CD4-positive, alpha-beta T cell treated with Interleukin-15 for 4 hours (primary cell): ENCODE measurements at regions not wholly inside any gene's neighbourhood (a gene's known extent, or its start where the extent isn't known, plus 50 kb on each side); places are given as distances from the start of the nearest gene placed in this dataset.
"Not testable (repeated sequence)": the region's sequence is repeated elsewhere in the genome, so short reads cannot be mapped to it uniquely, and the experiment has no call there.

Source experiments
- DNase-seq: peaks from one replicate; pipeline ENCODE4 v3.0.0-alpha.2; 2020; ENCODE audit warnings: low spot score

- DNase-seq = no peak
These were observed 1061.2 kb downstream of the DIPK2A start for GRCh38 chr3:145032791-145033190.

GRCh38 chr3:145035682-145036081, 1064.1 kb downstream of the DIPK2A start:
- DNase-seq = no peak

DNA sequence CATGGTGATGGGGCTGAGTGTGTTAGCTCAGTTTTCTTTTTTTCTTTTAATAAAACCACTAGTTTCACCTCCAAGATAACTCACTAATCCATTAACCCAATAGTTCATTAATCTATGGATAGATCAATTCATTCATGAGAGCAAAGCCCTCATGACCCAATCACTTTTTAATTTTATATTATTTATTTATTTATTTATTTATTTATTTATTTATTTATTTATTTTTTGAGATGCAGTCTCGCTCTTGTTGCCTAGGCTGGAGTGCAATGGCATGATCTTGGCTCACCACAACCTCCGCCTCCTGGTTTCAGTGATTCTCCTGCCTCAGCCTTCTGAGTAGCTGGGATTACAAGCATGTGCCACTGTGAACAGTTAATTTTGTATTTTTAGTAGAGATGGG, 1082.4 kb downstream of the DIPK2A start:
- DNase-seq = not testable (repeated sequence)

DNA sequence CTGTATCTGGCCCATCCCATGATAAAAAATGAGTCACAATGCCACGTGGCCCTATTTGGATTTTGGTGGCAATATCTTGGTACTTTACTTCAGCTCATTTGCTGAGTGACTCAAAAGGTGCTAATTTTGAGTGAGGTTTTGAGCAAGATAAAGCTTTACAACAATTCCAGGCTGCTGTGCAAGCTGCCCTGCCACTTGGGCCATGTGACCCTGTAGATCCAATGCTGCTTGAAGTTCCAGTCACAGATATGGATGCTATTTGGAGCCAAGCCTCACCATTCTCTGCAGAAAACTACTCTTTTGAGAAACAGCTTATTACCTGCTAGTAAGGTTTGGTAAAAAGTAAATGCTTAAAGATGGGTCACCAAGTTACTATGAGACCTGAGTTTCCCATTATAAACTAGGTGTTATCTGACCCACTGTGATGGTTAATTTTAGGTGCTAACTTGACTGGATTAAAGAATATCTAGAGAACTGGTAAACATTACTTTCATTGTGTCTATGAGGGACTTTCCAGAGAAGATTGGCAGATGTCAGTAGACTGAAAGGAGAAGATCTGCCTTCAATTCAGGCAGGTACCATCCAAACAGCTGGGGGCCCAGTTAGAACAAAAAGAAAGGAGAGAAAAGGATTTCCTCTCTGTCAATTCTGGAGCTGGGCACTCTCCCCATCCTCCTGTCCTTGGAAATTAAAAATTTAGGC, 1083.9 kb downstream of the DIPK2A start:
- no peak for DNase-seq

DNA sequence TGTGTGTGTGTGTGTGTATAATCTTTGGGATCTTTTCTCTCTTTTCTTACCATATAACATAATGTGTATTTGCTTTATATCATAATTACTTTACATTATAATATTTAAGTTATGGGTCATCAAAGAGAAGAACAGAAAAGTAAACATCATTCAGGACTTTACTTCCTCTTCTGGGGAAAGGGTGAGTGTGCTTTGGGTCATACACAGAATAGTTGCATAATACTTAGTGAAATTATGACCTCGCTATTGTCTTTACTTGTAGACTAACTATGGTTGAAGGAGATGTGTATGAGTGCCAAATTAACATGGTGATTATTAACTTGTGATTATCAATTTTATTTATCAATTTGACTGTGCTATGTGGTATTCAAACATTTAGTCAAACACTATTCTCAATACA, 1086.9 kb downstream of the DIPK2A start:
- DNase-seq = no peak

GRCh38 chr3:145063616-145064015, 1092.0 kb downstream of the DIPK2A start:
- no peak for DNase-seq

DNA sequence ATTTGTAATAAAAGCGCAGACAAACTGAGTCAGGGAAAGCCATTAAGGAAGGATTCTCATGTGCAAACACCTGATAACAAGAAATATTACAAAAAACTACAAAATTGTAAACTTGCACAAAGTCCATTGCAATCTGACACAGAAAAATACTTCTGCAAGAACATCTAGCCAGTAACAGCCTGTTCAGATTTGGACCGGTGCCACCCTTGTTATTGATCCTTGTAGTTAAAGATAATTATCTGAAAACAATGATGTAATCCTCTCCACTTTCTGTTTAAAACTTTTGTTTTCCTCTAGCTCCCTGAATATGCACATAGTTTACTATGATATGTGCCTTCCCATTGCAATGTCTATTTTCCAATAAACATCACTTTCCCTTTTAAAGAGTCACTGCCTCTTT, 1090.2 kb downstream of the PLOD2 start:
- no peak for DNase-seq

GRCh38 chr3:145079436-145079835, 1081.5 kb downstream of the PLOD2 start:
- no peak for DNase-seq

DNA sequence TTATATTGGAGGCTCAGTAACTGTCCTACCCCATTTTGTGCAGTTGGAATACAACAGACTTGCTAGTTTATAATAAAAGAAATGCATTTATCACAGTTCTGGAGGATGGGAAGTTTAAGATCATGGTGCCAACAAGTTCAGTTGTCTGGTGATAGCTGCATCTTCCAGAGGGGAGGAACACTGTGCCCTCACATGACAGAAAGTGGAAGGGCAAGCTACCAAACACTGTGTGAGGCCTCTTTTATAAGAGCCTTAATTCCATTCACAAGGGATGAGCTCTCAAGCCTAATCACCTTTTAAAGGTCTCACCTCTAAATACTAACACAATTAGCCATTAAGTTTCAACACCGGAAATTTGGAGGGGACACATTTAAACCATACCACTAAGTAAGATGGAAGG, 1073.9 kb downstream of the PLOD2 start:
- no peak for DNase-seq

DNA sequence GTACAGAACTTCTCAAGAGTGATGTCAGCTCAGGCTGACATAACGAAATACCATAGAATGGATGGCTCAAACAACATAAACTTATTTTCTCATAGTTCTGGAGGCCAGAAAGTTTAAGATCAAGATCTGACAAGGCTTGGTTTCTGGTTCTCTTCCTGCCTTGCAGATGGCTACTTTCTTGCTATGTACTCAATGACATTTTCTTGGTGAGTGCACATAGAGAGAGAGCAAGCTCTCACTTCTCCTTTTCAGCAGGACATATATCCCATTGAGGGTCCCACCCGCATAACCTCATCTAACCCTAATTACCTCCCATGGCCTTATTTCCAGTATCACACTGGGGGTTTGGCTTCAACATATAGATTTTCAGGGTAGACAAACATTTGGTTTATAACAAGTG, 1072.1 kb downstream of the PLOD2 start:
- no peak for DNase-seq

- DNase-seq = no peak
These were observed 1071.6 kb downstream of the PLOD2 start for GRCh38 chr3:145089337-145089736.

DNA sequence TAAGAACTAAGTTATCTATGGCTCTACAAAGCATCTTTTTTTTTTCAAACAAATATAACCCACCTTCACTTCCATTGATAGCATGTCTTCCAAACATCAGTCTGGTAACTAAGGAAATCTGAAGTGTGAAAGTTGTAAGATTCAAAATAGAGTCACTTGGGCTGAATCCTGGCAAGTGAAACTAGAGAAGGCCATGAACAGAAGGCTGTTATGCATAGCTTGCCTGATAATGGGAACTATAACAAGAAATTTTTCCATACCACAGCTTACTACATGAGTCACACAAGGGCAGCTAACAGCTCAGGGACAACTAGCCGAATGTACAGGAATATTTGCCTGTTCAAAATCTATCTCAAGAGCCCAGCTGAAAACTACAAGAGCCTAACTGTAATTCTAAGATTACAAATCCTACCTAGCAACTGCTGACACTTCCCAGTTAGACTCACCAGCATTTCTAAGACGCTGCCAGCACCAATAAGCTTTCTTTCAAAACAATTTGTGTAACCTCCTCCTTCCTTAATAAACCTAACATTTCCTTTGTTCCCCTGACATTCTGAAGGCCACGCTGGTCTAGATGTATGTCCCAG, 1066.5 kb downstream of the PLOD2 start:
- no peak for DNase-seq

DNA sequence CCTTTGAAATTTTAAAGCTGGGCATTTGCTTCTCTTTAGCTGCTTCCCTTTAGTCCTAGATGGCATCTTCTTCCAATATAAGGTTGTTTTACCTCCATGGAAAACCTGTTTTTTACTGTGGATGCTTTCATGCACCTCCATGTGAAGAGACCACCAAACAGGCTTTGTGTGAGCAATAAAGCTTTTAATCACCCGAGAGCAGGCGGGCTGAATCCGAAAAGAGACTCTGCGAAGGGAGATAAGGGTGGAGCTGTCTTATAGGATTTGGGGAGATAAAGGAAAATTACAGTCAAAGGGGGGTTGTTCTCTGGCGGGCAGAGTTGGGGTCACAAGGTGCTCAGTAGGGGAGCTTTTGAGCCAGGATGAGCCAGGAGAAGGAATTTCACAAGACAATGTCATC, 1049.8 kb downstream of the PLOD2 start:
- not testable (repeated sequence) for DNase-seq

DNA sequence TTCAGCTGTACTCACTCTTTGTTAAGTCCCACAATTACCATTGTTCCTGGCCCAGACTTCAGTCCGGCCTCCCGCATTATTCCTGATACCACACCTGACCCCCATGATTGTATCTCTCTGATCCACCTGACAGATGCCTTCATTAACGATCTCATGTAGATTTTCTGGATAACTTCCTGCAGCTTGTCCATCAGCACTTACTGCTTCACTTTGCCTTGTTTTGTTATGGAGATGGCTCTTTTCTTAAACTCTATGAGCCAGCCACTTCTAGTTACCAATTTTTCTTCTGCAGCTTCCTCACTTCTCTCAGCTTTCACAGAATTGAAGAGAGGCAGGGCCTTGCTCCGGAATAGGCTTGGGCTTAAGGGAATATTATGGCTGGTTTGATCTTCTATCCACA, 1044.2 kb downstream of the PLOD2 start:
- DNase-seq = no peak

GRCh38 chr3:145118303-145118702, 1042.7 kb downstream of the PLOD2 start:
- DNase-seq = no peak

DNA sequence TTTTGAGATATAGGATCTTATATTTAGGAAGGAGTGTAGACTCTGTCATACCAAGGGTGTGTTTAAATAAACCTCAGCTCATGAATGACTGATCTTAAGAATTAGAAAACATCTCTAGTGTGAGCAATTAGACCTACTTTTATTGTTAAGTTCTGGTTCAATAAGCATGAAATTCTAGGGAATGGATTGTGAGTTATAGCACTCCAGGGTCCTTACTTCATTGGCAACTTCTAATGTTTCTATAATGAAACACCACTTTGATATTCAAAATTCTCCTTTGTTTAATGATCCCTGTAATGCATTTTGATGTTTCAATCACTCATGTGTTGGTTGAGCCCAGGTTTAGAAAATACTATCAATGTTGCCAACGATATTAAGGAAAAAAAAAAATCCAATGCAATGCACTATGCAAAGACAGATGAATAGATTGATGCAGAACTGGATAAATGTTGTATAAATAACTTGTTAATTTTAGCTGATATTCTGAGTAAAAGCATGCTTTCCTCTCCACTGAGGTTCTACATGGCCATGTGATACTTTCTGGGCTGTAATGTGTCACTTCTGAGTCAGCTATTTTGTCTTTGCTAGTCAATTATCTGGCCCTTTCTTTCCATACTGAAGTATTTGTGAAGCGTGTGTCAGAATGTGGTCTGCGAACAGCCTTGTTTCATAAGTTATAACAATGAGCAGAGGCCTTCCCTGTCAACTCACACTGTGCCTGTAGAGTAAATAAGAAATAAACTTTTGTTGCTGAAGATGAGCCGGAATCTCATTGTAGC, 1035.9 kb downstream of the PLOD2 start:
- DNase-seq = no peak

DNA sequence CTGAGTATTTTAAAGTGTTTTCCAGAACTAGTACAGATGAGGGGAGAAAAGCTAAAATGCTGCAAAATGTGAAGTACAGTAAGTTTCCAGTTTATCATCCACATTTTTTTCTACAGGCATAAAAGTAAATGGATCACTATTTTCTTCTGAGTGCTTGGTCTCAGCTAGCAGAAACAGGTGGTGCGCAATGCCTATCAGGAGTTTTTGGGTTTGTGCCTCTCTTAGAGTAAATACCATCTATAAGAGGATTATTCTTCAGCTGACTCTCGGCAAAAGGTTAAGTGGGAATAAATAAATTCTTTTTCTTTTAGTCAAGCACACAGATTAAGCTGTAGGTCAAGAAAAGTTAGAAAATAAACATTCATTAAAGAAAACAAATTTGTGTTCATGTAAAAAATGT, 1027.7 kb downstream of the PLOD2 start:
- DNase-seq = no peak

- no peak for DNase-seq
These were observed 1026.2 kb downstream of the PLOD2 start for GRCh38 chr3:145134738-145135137.

DNA sequence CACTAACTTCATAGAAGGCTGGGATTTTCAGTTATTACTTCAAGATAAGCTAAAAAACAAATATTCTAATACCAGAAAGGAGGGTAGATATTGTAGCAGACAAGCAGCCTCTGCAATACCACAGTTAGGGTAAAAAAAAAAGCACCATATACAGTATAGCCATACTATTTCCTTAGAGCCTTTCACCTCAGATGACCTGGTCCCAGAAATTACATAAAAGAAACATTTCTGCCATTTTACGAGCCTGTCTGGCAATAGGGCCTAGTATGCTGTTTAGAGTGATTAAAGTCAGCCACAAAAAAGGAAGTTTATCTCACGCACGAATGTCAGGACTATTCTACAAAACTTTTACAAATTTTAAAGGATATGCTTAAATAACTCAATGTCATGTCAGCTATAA, 1016.6 kb downstream of the PLOD2 start:
- DNase-seq = no peak

GRCh38 chr3:145145461-145145860, 1015.5 kb downstream of the PLOD2 start:
- DNase-seq = no peak

GRCh38 chr3:145159640-145160039, 1001.3 kb downstream of the PLOD2 start:
- DNase-seq = no peak

GRCh38 chr3:145170121-145170520, 990.9 kb downstream of the PLOD2 start:
- DNase-seq = no peak

GRCh38 chr3:145175626-145176025, 985.4 kb downstream of the PLOD2 start:
- DNase-seq = no peak
